IMR-90 (cell line): ENCODE measurements at regions not wholly inside any gene's neighbourhood (a gene's known extent, or its start where the extent isn't known, plus 50 kb on each side); places are given as distances from the start of the nearest gene placed in this dataset.

Experiments used
- BHLHE40 ChIP-seq: fragments of 150-350 bp; IDR thresholded peaks from 2 replicates; pipeline ENCODE4 v1.6.1; 2016; ENCODE audit warnings: mild to moderate bottlenecking, low read depth, low read length
- CEBPB ChIP-seq: IDR thresholded peaks from 2 replicates; pipeline ENCODE4 v1.6.1; 2012; ENCODE audit warnings: low read depth, low read length, improper control_type of control experiment
- CHD1 ChIP-seq: IDR thresholded peaks from 2 replicates; pipeline ENCODE4 v1.6.1; 2012; ENCODE audit warnings: low read depth, low read length, improper control_type of control experiment
- MAFK ChIP-seq: IDR thresholded peaks from 2 replicates; pipeline ENCODE4 v1.6.1; 2012; ENCODE audit warnings: low read depth, low read length, improper control_type of control experiment
- MAZ ChIP-seq: IDR thresholded peaks from 2 replicates; pipeline ENCODE4 v1.6.1; 2012; ENCODE audit warnings: low read depth, mild to moderate bottlenecking, low read length, improper control_type of control experiment, moderate library complexity, borderline replicate concordance
- MXI1 ChIP-seq: IDR thresholded peaks from 2 replicates; pipeline ENCODE4 v1.6.1; 2012; ENCODE audit warnings: low read depth, mild to moderate bottlenecking, low read length, moderate library complexity, borderline replicate concordance
- NFE2L2 ChIP-seq: fragments of 150-350 bp; IDR thresholded peaks from 2 replicates; pipeline ENCODE4 v1.6.1; 2016; ENCODE audit warnings: low read depth, mild to moderate bottlenecking, low read length
- POLR2A ChIP-seq: IDR thresholded peaks from 2 replicates; pipeline ENCODE4 v1.6.1; 2012; ENCODE audit warnings: mild to moderate bottlenecking, low read depth, low read length
- RAD21 ChIP-seq: IDR thresholded peaks from 2 replicates; pipeline ENCODE4 v1.6.1; 2012; ENCODE audit warnings: low read length, improper control_type of control experiment
- RCOR1 ChIP-seq: IDR thresholded peaks from 2 replicates; pipeline ENCODE4 v1.6.1; 2012; ENCODE audit warnings: mild to moderate bottlenecking, low read length, improper control_type of control experiment; ENCODE audit not compliant: insufficient replicate concordance
- RFX5 ChIP-seq: IDR thresholded peaks from 2 replicates; pipeline ENCODE4 v1.8.0; 2012; ENCODE audit warnings: low read depth, mild to moderate bottlenecking, low read length, moderate library complexity
- SMC3 ChIP-seq: fragments of 150-350 bp; IDR thresholded peaks from 2 replicates; pipeline ENCODE4 v1.6.1; 2016; ENCODE audit warnings: low read depth, mild to moderate bottlenecking, antibody characterized with exemption, low read length, moderate library complexity
- TF ChIP-seq, protein P1 (sequence below): conservative IDR thresholded peaks from 2 replicates; pipeline ENCODE4 v1.5.1; 2012; ENCODE audit warnings: mild to moderate bottlenecking, low read depth, low read length, improper control_type of control experiment
- TF ChIP-seq, protein P2 (sequence below): fragments of 150-350 bp; IDR thresholded peaks from 2 replicates; pipeline ENCODE4 v1.6.1; 2016; ENCODE audit warnings: low read depth, mild to moderate bottlenecking, low read length, moderate library complexity, borderline replicate concordance

DNA sequence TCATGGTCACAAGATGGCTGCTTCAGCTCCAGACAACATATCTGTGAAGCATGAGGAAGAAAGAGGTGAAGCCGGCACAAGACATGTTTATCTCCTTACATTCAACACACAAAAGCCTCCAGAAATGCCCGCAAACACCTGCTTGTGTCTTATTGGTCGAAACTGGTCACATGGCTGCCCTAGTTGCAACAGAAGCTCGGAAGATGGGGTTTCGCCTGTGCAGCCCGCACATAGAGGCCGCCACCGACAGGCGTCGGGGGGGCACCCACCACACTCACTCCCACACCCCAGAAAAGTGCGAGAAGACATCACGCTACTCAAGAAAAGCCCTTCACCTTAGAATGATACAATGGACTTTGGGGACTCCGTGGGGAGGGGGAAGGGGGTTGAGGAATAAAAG is 63.0 kb upstream of the MGMT start:
- TF ChIP-seq, protein P1, sequence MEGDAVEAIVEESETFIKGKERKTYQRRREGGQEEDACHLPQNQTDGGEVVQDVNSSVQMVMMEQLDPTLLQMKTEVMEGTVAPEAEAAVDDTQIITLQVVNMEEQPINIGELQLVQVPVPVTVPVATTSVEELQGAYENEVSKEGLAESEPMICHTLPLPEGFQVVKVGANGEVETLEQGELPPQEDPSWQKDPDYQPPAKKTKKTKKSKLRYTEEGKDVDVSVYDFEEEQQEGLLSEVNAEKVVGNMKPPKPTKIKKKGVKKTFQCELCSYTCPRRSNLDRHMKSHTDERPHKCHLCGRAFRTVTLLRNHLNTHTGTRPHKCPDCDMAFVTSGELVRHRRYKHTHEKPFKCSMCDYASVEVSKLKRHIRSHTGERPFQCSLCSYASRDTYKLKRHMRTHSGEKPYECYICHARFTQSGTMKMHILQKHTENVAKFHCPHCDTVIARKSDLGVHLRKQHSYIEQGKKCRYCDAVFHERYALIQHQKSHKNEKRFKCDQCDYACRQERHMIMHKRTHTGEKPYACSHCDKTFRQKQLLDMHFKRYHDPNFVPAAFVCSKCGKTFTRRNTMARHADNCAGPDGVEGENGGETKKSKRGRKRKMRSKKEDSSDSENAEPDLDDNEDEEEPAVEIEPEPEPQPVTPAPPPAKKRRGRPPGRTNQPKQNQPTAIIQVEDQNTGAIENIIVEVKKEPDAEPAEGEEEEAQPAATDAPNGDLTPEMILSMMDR = no peak
- no peak for TF ChIP-seq POLR2A
- no peak for TF ChIP-seq RAD21
- no peak for TF ChIP-seq MAZ
- TF ChIP-seq NFE2L2 = no peak
- TF ChIP-seq MXI1 = no peak
- TF ChIP-seq MAFK = no peak
- no peak for TF ChIP-seq CHD1
- no peak for TF ChIP-seq RFX5
- no peak for TF ChIP-seq SMC3
- TF ChIP-seq, protein P2, sequence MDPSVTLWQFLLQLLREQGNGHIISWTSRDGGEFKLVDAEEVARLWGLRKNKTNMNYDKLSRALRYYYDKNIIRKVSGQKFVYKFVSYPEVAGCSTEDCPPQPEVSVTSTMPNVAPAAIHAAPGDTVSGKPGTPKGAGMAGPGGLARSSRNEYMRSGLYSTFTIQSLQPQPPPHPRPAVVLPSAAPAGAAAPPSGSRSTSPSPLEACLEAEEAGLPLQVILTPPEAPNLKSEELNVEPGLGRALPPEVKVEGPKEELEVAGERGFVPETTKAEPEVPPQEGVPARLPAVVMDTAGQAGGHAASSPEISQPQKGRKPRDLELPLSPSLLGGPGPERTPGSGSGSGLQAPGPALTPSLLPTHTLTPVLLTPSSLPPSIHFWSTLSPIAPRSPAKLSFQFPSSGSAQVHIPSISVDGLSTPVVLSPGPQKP = no peak
- TF ChIP-seq RCOR1 = no peak
- no peak for TF ChIP-seq BHLHE40
- TF ChIP-seq CEBPB = no peak
